Upper lobe of right lung (tissue), 1 donor: ENCODE measurements at regions not wholly inside any gene's neighbourhood (a gene's known extent, or its start where the extent isn't known, plus 50 kb on each side); places are given as distances from the start of the nearest gene placed in this dataset.
A peak's percentile ranks its signal among the peaks of the same experiment; 100 is the strongest.

Experiments used
- ATAC-seq: fragments of 200-7000 bp; cut with Tn5 transposase; one replicate; pipeline ENCODE4 v1.9.1; 2020; ENCODE audit warnings: mild to moderate bottlenecking, moderate library complexity
- DNase-seq: peaks from one replicate; pipeline ENCODE4 v3.0.0-alpha.2; 2020
- H3K27ac ChIP-seq: fragments of 200-600 bp; one replicate; pipeline ENCODE4 v1.8.0; 2022
- H3K27me3 ChIP-seq: fragments of 200-600 bp; one replicate; pipeline ENCODE4 v1.8.0; 2022; ENCODE audit warnings: mild to moderate bottlenecking
- H3K36me3 ChIP-seq: fragments of 200-600 bp; one replicate; pipeline ENCODE4 v1.8.0; 2022
- H3K4me1 ChIP-seq: fragments of 200-600 bp; one replicate; pipeline ENCODE4 v1.8.0; 2022
- H3K4me3 ChIP-seq: fragments of 200-600 bp; one replicate; pipeline ENCODE4 v1.8.0; 2022; ENCODE audit warnings: mild to moderate bottlenecking
- H3K9me3 ChIP-seq: fragments of 200-600 bp; one replicate; pipeline ENCODE4 v1.8.0; 2022
- CTCF ChIP-seq: fragments of 200-600 bp; IDR thresholded peaks from one replicate; pipeline ENCODE4 v1.8.0; 2022; ENCODE audit warnings: antibody characterized with exemption
- intact Hi-C: fragments of 100-400 bp; cut with DNase I; formaldehyde crosslinking; loops from one replicate; pipeline ENCODE4 v1.11.0; 2022
- donor health status: DM: no; HTN: yes; CAD: no; lungs with severe emphysema.

DNA sequence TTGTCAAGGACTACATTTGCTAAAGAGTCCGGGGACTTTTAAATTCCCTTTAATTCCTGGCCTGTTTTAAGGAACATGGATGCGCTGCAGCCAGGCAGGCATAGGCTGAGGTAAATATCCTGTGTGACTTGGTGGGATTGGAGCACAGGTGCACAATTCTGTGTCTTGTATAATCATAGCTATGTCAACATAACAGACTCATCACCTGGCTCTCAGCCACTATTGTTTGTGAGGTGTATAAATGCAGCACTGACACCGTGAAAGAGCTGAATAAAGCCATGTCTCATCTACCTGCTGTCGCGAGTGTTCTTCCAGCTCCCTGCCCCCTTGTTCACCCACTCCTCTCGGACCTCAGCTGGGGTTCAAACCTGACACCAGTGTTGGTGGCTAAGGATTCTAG, 109.7 kb downstream of the MFSD1 start:
- Histone ChIP-seq H3K9me3 (no peaks in the 10 kb centered on the region), H3K27me3 (no peaks in the 10 kb centered on the region), H3K27ac (no peak overlapping the region), H3K4me3 (no peak overlapping the region), H3K4me1 (no peaks in the 10 kb centered on the region), H3K36me3 (no peaks in the 10 kb centered on the region)
- no peak for TF ChIP-seq CTCF
- ATAC-seq (no peak), DNase-seq (no peak)
- intact Hi-C loops = no loop called here

DNA sequence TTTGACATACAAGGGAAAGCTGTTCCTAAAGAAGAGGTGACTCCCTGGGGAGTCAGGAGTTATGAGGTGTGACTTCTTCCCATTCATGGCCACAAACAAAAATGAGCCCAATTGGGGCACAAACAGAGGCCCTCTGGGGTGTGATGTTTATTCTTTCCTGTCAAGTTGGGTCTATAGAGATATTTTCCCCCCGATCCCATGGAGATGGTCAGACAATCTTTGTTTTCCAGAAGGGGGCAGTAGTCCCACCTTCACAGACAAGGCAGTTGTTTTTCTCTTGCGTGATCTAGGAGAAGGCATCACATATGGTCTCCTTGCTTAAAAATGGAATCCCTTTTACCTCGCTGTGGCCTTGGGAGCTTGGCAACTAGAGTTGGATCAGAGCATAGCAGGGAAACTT, 110.3 kb downstream of the MFSD1 start:
- intact Hi-C loops = no loop called here
- Histone ChIP-seq H3K4me3 (no peak overlapping the region), H3K27ac (no peak overlapping the region), H3K36me3 (no peaks in the 10 kb centered on the region), H3K4me1 (no peaks in the 10 kb centered on the region), H3K9me3 (no peaks in the 10 kb centered on the region), H3K27me3 (no peaks in the 10 kb centered on the region)
- TF ChIP-seq CTCF = no peak
- no peak for DNase-seq
- ATAC-seq = no peak

- H3K36me3 ChIP-seq = no peaks in the 10 kb centered on the region
- intact Hi-C loops = no loop called here
- H3K4me1 ChIP-seq = no peaks in the 10 kb centered on the region
- DNase-seq (no peak), ATAC-seq (no peak)
- H3K4me3 ChIP-seq = no peak overlapping the region
- TF ChIP-seq CTCF = no peak
- no peak overlapping the region for H3K27ac ChIP-seq
- no peaks in the 10 kb centered on the region for H3K27me3 ChIP-seq
- H3K9me3 ChIP-seq = no peaks in the 10 kb centered on the region
Measured at GRCh38 chr3:158912621-158913020, 110.8 kb downstream of the MFSD1 start.

DNA sequence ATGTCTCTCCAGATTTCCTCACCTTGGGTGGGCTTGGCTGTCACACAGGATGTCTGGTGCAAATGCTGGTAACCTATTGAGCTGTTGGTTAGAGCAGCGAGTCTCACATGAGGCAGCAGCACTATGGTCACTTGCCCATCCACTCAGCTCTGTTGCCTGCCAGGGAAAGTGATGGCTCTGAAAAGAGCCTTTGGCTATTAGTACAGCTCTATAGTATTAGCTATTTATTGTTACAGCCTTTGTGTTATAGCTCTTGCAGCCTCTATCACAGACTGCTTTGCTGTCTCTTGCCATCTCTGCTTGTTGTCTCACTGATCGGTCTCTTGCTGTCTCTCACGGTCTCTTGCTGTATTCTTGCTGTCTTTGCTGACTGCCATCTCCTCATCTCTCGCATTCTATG, 114.3 kb downstream of the MFSD1 start:
- DNase-seq = no peak
- H3K9me3 ChIP-seq = no peaks in the 10 kb centered on the region
- no peaks in the 10 kb centered on the region for H3K27me3 ChIP-seq
- H3K36me3 ChIP-seq = no peaks in the 10 kb centered on the region
- no peak for ATAC-seq
- no peaks in the 10 kb centered on the region for H3K4me1 ChIP-seq
- intact Hi-C loops = no loop called here
- no peak overlapping the region for H3K4me3 ChIP-seq
- TF ChIP-seq CTCF = no peak
- no peak overlapping the region for H3K27ac ChIP-seq

DNA sequence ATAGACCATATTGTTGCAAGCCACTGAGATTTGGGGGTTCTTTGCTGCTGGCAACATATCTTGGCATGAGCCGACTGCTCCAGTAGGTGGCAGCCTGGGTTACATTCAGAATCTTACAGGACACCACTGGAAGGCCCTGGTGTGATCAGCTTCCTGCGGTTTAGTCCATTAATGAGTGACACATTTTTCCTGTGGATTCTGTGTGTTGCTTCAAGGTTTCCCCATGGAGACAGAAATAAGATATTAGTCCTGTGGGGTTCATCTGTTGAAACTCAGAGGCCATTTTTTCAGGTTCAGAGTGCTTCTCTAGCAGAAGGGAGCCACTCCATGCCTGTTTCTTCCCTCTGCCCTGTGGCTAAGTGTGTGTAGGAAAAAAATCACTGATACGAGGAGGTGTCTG, 116.2 kb downstream of the MFSD1 start:
- Histone ChIP-seq H3K9me3 (no peaks in the 10 kb centered on the region), H3K4me1 (no peaks in the 10 kb centered on the region), H3K36me3 (no peaks in the 10 kb centered on the region), H3K4me3 (no peak overlapping the region), H3K27me3 (no peaks in the 10 kb centered on the region), H3K27ac (no peak overlapping the region)
- TF ChIP-seq CTCF = peak; percentile 40
- intact Hi-C loops = no loop called here
- no peak for DNase-seq
- ATAC-seq = peak; percentile 81

DNA sequence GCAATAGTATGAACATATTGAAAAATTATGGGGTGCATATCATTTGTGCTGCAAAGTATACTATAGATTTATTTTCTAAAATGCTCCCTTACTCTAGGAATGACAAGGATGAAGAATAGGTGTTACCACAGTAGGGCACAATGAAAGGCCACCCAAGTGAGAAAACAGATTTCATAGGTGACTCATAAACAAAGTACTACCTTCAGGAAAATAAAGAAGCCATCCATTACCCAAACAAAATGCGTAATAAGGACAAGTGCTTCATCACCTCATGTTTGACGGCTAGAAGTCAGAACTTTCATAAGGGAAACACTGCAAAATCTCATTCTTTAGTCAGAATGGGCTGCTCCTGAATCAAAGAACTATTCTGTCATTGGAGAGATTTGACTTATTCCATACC, 116.6 kb downstream of the MFSD1 start:
- no peak overlapping the region for H3K27ac ChIP-seq
- H3K4me1 ChIP-seq = no peaks in the 10 kb centered on the region
- DNase-seq (no peak), ATAC-seq (no peak)
- TF ChIP-seq CTCF = no peak
- H3K9me3 ChIP-seq = no peaks in the 10 kb centered on the region
- no peak overlapping the region for H3K4me3 ChIP-seq
- no peaks in the 10 kb centered on the region for H3K27me3 ChIP-seq
- intact Hi-C loops = no loop called here
- H3K36me3 ChIP-seq = no peaks in the 10 kb centered on the region
